Trophoblast cell (in vitro differentiated cells and primary cell): ENCODE measurements at regions not wholly inside any gene's neighbourhood (a gene's known extent, or its start where the extent isn't known, plus 50 kb on each side); places are given as distances from the start of the nearest gene placed in this dataset.

ENCODE experiments used
- DNase-seq, 2 donors: peaks; one replicate each; pipeline ENCODE4 v3.0.0-alpha.2; 2016
- H2AFZ ChIP-seq: 2 replicates; pipeline ENCODE4 v1.6.1; 2013; ENCODE audit warnings: low read length, moderate library complexity, mild to moderate bottlenecking; ENCODE audit not compliant: insufficient read depth, poor library complexity
- H2AK5ac ChIP-seq: 2 replicates; pipeline ENCODE4 v1.6.1; 2013; ENCODE audit warnings: mild to moderate bottlenecking, low read length
- H2BK120ac ChIP-seq: 2 replicates; pipeline ENCODE4 v1.6.1; 2013; ENCODE audit warnings: low read length, mild to moderate bottlenecking, moderate library complexity; ENCODE audit not compliant: insufficient read depth, poor library complexity
- H2BK12ac ChIP-seq: 2 replicates; pipeline ENCODE4 v1.6.1; 2013; ENCODE audit warnings: mild to moderate bottlenecking, low read length, moderate library complexity
- H2BK5ac ChIP-seq: 2 replicates; pipeline ENCODE4 v1.6.1; 2013; ENCODE audit warnings: low read length, low read depth, moderate library complexity, mild to moderate bottlenecking; ENCODE audit not compliant: poor library complexity
- H3K14ac ChIP-seq: 2 replicates; pipeline ENCODE4 v1.6.1; 2013; ENCODE audit warnings: mild to moderate bottlenecking, low read length
- H3K18ac ChIP-seq: 2 replicates; pipeline ENCODE4 v1.6.1; 2013; ENCODE audit warnings: mild to moderate bottlenecking, low read length
- H3K23ac ChIP-seq: 2 replicates; pipeline ENCODE4 v1.6.1; 2013; ENCODE audit warnings: low read length
- H3K27ac ChIP-seq: 2 replicates; pipeline ENCODE4 v1.5.1; 2013; ENCODE audit warnings: low read depth, mild to moderate bottlenecking, inconsistent platforms, low read length, moderate library complexity
- H3K27me3 ChIP-seq: 2 replicates; pipeline ENCODE4 v1.6.1; 2013; ENCODE audit warnings: inconsistent platforms, mild to moderate bottlenecking, low read length, moderate library complexity; ENCODE audit not compliant: insufficient read depth
- H3K36me3 ChIP-seq, 2 experiments: 1 replicate in 1 of 2; 2 replicates in 1 of 2; pipeline ENCODE4 v1.6.1; 2013; ENCODE audit warnings: low read length in 2 of 2, mild to moderate bottlenecking in 2 of 2, moderate library complexity in 1 of 2; ENCODE audit not compliant: insufficient read depth in 2 of 2, control insufficient read depth in 1 of 2
- H3K4ac ChIP-seq: 2 replicates; pipeline ENCODE4 v1.6.1; 2013; ENCODE audit warnings: low read depth, mild to moderate bottlenecking, low read length, moderate library complexity
- H3K4me1 ChIP-seq, 2 experiments: 1 replicate in 1 of 2; 2 replicates in 1 of 2; pipeline ENCODE4 v1.6.1; 2013; ENCODE audit warnings: low read length in 2 of 2, mild to moderate bottlenecking in 2 of 2, moderate library complexity in 1 of 2; ENCODE audit not compliant: insufficient read depth in 2 of 2, control insufficient read depth in 1 of 2
- H3K4me2 ChIP-seq: 2 replicates; pipeline ENCODE4 v1.6.1; 2013; ENCODE audit warnings: inconsistent platforms, mild to moderate bottlenecking, low read length, moderate library complexity
- H3K4me3 ChIP-seq: 2 replicates; pipeline ENCODE4 v1.5.1; 2013; ENCODE audit warnings: mild to moderate bottlenecking, low read depth, low read length, inconsistent platforms
- H3K79me1 ChIP-seq: one replicate; pipeline ENCODE4 v1.6.1; 2013; ENCODE audit warnings: low read length
- H3K79me2 ChIP-seq: 2 replicates; pipeline ENCODE4 v1.6.1; 2013; ENCODE audit warnings: low read length, mild to moderate bottlenecking; ENCODE audit not compliant: control insufficient read depth, insufficient read depth, poor library complexity
- H3K9ac ChIP-seq: 2 replicates; pipeline ENCODE4 v1.6.1; 2013; ENCODE audit warnings: mild to moderate bottlenecking, low read length
- H3K9me3 ChIP-seq: 2 replicates; pipeline ENCODE4 v1.6.1; 2013; ENCODE audit warnings: low read depth, mild to moderate bottlenecking, control low read depth, inconsistent platforms, low read length; ENCODE audit not compliant: insufficient read depth
- H4K12ac ChIP-seq: 2 replicates; pipeline ENCODE4 v1.6.1; 2013; ENCODE audit warnings: low read depth, mild to moderate bottlenecking, low read length, moderate library complexity
- H4K8ac ChIP-seq: 2 replicates; pipeline ENCODE4 v1.6.1; 2013; ENCODE audit warnings: low read depth, mild to moderate bottlenecking, low read length, moderate library complexity
- H4K91ac ChIP-seq: one replicate; pipeline ENCODE4 v1.6.1; 2013; ENCODE audit warnings: low read depth, mild to moderate bottlenecking, low read length, moderate library complexity
- WGBS: extraction: QIAGEN DNeasy Blood & Tissue Kit; methylation state at CpG from one replicate; pipeline ENCODE4 v1.1.7; 2013; ENCODE audit warnings: missing lambda C conversion rate; ENCODE audit not compliant: insufficient read length, insufficient coverage; ENCODE audit errors: extremely low coverage; 5-methylcytosine and 5-hydroxymethylcytosine counted together

GRCh38 chr5:111856876-111857466 lies 100.0 kb upstream of the NREP start:
- H2AFZ ChIP-seq: no peak overlapping the region
- no peaks in the 10 kb centered on the region for H3K36me3 ChIP-seq
- H3K9ac ChIP-seq: no peak overlapping the region
- H3K79me1 ChIP-seq: peaks cover 2% of the 10 kb centered on the region
- H2AK5ac ChIP-seq: no peak overlapping the region
- H3K27ac ChIP-seq: no peak overlapping the region
- H2BK5ac ChIP-seq: no peak overlapping the region
- peaks cover 2 to 6% of the 10 kb centered on the region in 2 experiments for H3K4me1 ChIP-seq
- no peak overlapping the region for H4K12ac ChIP-seq
- H2BK12ac ChIP-seq: no peak overlapping the region
- no peak overlapping the region for H3K4ac ChIP-seq
- no peak overlapping the region for H4K8ac ChIP-seq
- H3K4me2 ChIP-seq: no peak overlapping the region
- no peak overlapping the region for H2BK120ac ChIP-seq
- H3K23ac ChIP-seq: no peak overlapping the region
- H3K4me3 ChIP-seq: no peak overlapping the region
- DNase-seq: no peak
- H3K27me3 ChIP-seq: no peaks in the 10 kb centered on the region
- H3K9me3 ChIP-seq: no peaks in the 10 kb centered on the region
- H3K79me2 ChIP-seq: no peaks in the 10 kb centered on the region
- no peak overlapping the region for H3K18ac ChIP-seq
- H3K14ac ChIP-seq: no peak overlapping the region
- no peak overlapping the region for H4K91ac ChIP-seq
- no CpG with 5 or more reads among the region's 5 CpGs for WGBS

- no peaks in the 10 kb centered on the region for H3K36me3 ChIP-seq
- no peak overlapping the region for H2AK5ac ChIP-seq
- no peak overlapping the region for H4K12ac ChIP-seq
- no peak overlapping the region for H3K27ac ChIP-seq
- H3K4ac ChIP-seq: no peak overlapping the region
- peaks cover 2% of the 10 kb centered on the region for H3K79me1 ChIP-seq
- no peak overlapping the region for H3K4me3 ChIP-seq
- H2AFZ ChIP-seq: no peak overlapping the region
- H3K79me2 ChIP-seq: no peaks in the 10 kb centered on the region
- H3K14ac ChIP-seq: no peak overlapping the region
- H4K91ac ChIP-seq: no peak overlapping the region
- DNase-seq: no peak
- peaks cover 2 to 6% of the 10 kb centered on the region in 2 experiments for H3K4me1 ChIP-seq
- no CpG with 5 or more reads among the region's 1 CpG for WGBS
- H4K8ac ChIP-seq: no peak overlapping the region
- H3K4me2 ChIP-seq: no peak overlapping the region
- no peak overlapping the region for H2BK120ac ChIP-seq
- no peak overlapping the region for H2BK5ac ChIP-seq
- H3K9me3 ChIP-seq: no peaks in the 10 kb centered on the region
- no peak overlapping the region for H3K18ac ChIP-seq
- no peak overlapping the region for H3K23ac ChIP-seq
- H2BK12ac ChIP-seq: no peak overlapping the region
- no peaks in the 10 kb centered on the region for H3K27me3 ChIP-seq
- no peak overlapping the region for H3K9ac ChIP-seq
These were observed 98.4 kb upstream of the NREP start for GRCh38 chr5:111855356-111855755.

- Histone ChIP-seq H3K9ac (no peak overlapping the region), H3K36me3 (no peaks in the 10 kb centered on the region), H3K4me1 (peaks cover 2 to 6% of the 10 kb centered on the region in 2 experiments), H2AK5ac (no peak overlapping the region), H3K4me3 (no peak overlapping the region), H4K8ac (no peak overlapping the region), H2BK120ac (no peak overlapping the region), H3K14ac (no peak overlapping the region), H3K9me3 (no peaks in the 10 kb centered on the region), H4K91ac (no peak overlapping the region), H2BK5ac (no peak overlapping the region), H3K4me2 (no peak overlapping the region), H3K79me1 (peaks cover 2% of the 10 kb centered on the region), H3K27me3 (no peaks in the 10 kb centered on the region), H4K12ac (no peak overlapping the region), H2BK12ac (no peak overlapping the region), H3K79me2 (no peaks in the 10 kb centered on the region), H3K23ac (no peak overlapping the region), H2AFZ (no peak overlapping the region), H3K18ac (no peak overlapping the region), H3K27ac (no peak overlapping the region), H3K4ac (no peak overlapping the region)
- DNase-seq: no peak
- WGBS: no CpG with 5 or more reads among the region's 2 CpGs
These were observed 97.2 kb upstream of the NREP start for GRCh38 chr5:111854186-111854585.

DNA sequence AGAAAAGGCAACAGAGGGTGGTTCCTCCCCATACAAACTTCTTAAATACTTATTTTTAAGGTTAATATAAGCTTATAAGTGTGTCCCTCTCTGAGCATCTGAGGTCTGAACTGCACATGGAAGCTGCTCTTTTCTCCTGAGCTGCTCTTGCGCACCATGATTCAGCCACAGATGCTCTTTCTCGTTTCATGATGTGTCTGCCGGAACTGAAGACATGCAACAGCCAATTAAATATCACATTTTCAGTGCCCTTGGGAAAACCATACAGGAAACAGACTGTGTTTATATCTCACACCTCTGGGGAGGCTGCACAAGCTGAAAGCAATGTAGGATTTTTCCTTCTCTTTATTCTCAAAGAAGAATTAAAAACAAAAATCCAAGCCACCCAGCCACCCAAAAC lies 96.8 kb upstream of the NREP start:
- H4K12ac ChIP-seq: no peak overlapping the region
- peaks cover 2% of the 10 kb centered on the region for H3K79me1 ChIP-seq
- no peak overlapping the region for H2AFZ ChIP-seq
- H3K23ac ChIP-seq: no peak overlapping the region
- H3K4me2 ChIP-seq: no peak overlapping the region
- H3K36me3 ChIP-seq: no peaks in the 10 kb centered on the region
- no peak overlapping the region for H3K18ac ChIP-seq
- DNase-seq: no peak
- peaks cover 2 to 6% of the 10 kb centered on the region in 2 experiments for H3K4me1 ChIP-seq
- no peaks in the 10 kb centered on the region for H3K9me3 ChIP-seq
- H3K14ac ChIP-seq: no peak overlapping the region
- no peak overlapping the region for H3K4ac ChIP-seq
- no peak overlapping the region for H2AK5ac ChIP-seq
- no peak overlapping the region for H3K9ac ChIP-seq
- H3K79me2 ChIP-seq: no peaks in the 10 kb centered on the region
- H3K27ac ChIP-seq: no peak overlapping the region
- no peak overlapping the region for H3K4me3 ChIP-seq
- H4K8ac ChIP-seq: no peak overlapping the region
- H2BK12ac ChIP-seq: no peak overlapping the region
- no CpG with 5 or more reads among the region's 3 CpGs for WGBS
- H2BK120ac ChIP-seq: no peak overlapping the region
- no peak overlapping the region for H2BK5ac ChIP-seq
- no peak overlapping the region for H4K91ac ChIP-seq
- H3K27me3 ChIP-seq: no peaks in the 10 kb centered on the region
